MM.1S (cell line): ENCODE measurements at regions not wholly inside any gene's neighbourhood (a gene's known extent, or its start where the extent isn't known, plus 50 kb on each side); places are given as distances from the start of the nearest gene placed in this dataset.

Experiments
- DNase-seq: peaks from one replicate; pipeline ENCODE4 v3.0.0-alpha.2; 2015
- H2AFZ ChIP-seq: fragments of 300-600 bp; sonication (generic); 2 replicates; pipeline ENCODE4 v1.6.0; 2016; ENCODE audit warnings: antibody characterized with exemption, low read length
- H3F3A ChIP-seq: fragments of 300-600 bp; sonication (generic); 2 replicates; pipeline ENCODE4 v1.6.1; 2016; ENCODE audit warnings: mild to moderate bottlenecking, antibody characterized with exemption, low read length, moderate library complexity, mixed read lengths; ENCODE audit not compliant: insufficient read depth
- H3K27ac ChIP-seq: fragments of 300-600 bp; sonication (generic); 2 replicates; pipeline ENCODE4 v1.5.1; 2016; ENCODE audit warnings: mild to moderate bottlenecking, low read length
- H3K27me3 ChIP-seq: fragments of 300-600 bp; sonication (generic); replicated peaks from 2 replicates; pipeline ENCODE4 v1.6.0; 2016; ENCODE audit warnings: low read length; ENCODE audit not compliant: insufficient read depth
- H3K36me3 ChIP-seq: fragments of 300-600 bp; sonication (generic); replicated peaks from 2 replicates; pipeline ENCODE4 v1.6.1; 2016; ENCODE audit warnings: mild to moderate bottlenecking, low read length, mixed read lengths; ENCODE audit not compliant: insufficient read depth
- H3K4me1 ChIP-seq: fragments of 300-600 bp; sonication (generic); 2 replicates; pipeline ENCODE4 v1.6.1; 2016; ENCODE audit warnings: low read length, mixed read lengths
- H3K4me2 ChIP-seq: fragments of 300-600 bp; sonication (generic); 2 replicates; pipeline ENCODE4 v1.6.0; 2016; ENCODE audit warnings: low read depth, low read length
- H3K4me3 ChIP-seq: fragments of 300-600 bp; sonication (generic); 2 replicates; pipeline ENCODE4 v1.5.1; 2016; ENCODE audit warnings: low read length, mixed read lengths
- H3K79me2 ChIP-seq: fragments of 300-600 bp; sonication (generic); 2 replicates; pipeline ENCODE4 v1.6.1; 2016; ENCODE audit warnings: mixed run types, low read length, mixed read lengths
- H3K9ac ChIP-seq: fragments of 300-600 bp; sonication (generic); 2 replicates; pipeline ENCODE4 v1.6.1; 2016; ENCODE audit warnings: low read length, mixed read lengths
- H3K9me2 ChIP-seq: fragments of 300-600 bp; sonication (generic); replicated peaks from 2 replicates; pipeline ENCODE4 v1.6.1; 2016; ENCODE audit warnings: mild to moderate bottlenecking, low read length, mixed read lengths; ENCODE audit not compliant: insufficient read depth
- H3K9me3 ChIP-seq: fragments of 300-600 bp; sonication (generic); replicated peaks from 2 replicates; pipeline ENCODE4 v1.6.1; 2016; ENCODE audit warnings: mild to moderate bottlenecking, low read length, mixed read lengths; ENCODE audit not compliant: insufficient read depth
- H4K20me1 ChIP-seq: fragments of 300-600 bp; sonication (generic); 2 replicates; pipeline ENCODE4 v1.6.1; 2016; ENCODE audit warnings: mild to moderate bottlenecking, low read length, moderate library complexity, mixed read lengths; ENCODE audit not compliant: insufficient read depth
- CTCF ChIP-seq: fragments of 300-600 bp; sonication (generic); IDR thresholded peaks from 2 replicates; pipeline ENCODE4 v1.5.1; 2016; ENCODE audit warnings: antibody characterized with exemption, low read length, mixed read lengths
- EZH2 ChIP-seq: fragments of 300-600 bp; sonication (generic); optimal IDR thresholded peaks from 2 replicates; pipeline ENCODE3; 2017; ENCODE audit warnings: low read depth, mild to moderate bottlenecking, antibody characterized with exemption, low read length, mixed read lengths
- EZH2phosphoT487 ChIP-seq: fragments of 300-600 bp; sonication (generic); IDR thresholded peaks from 2 replicates; pipeline ENCODE4 v1.6.1; 2018; ENCODE audit warnings: antibody characterized with exemption, low read length

- Histone ChIP-seq H3K4me2 (no peak overlapping the region), H3K4me1 (no peaks in the 10 kb centered on the region), H3F3A (no peaks in the 10 kb centered on the region), H4K20me1 (no peaks in the 10 kb centered on the region), H2AFZ (no peak overlapping the region), H3K27ac (no peak overlapping the region), H3K9me2 (no peaks in the 10 kb centered on the region), H3K36me3 (no peaks in the 10 kb centered on the region), H3K9me3 (no peaks in the 10 kb centered on the region), H3K79me2 (no peaks in the 10 kb centered on the region), H3K27me3 (no peaks in the 10 kb centered on the region), H3K4me3 (no peak overlapping the region), H3K9ac (no peak overlapping the region)
- TF ChIP-seq EZH2 (no peak), CTCF (no peak)
- DNase-seq, result no peak
These were observed 339.9 kb upstream of the DPH6 start for GRCh38 chr15:35885870-35886269.

GRCh38 chr15:35886765-35887164 is 340.8 kb upstream of the DPH6 start:
- H3K27me3 ChIP-seq, result no peaks in the 10 kb centered on the region
- H3K4me3 ChIP-seq, result no peak overlapping the region
- no peaks in the 10 kb centered on the region for H3F3A ChIP-seq
- H3K79me2 ChIP-seq, result no peaks in the 10 kb centered on the region
- no peaks in the 10 kb centered on the region for H3K9me2 ChIP-seq
- no peaks in the 10 kb centered on the region for H4K20me1 ChIP-seq
- no peaks in the 10 kb centered on the region for H3K9me3 ChIP-seq
- TF ChIP-seq EZH2phosphoT487 (no peak), EZH2 (no peak), CTCF (no peak)
- H3K4me1 ChIP-seq, result no peaks in the 10 kb centered on the region
- no peak overlapping the region for H3K27ac ChIP-seq
- no peak overlapping the region for H2AFZ ChIP-seq
- no peak overlapping the region for H3K9ac ChIP-seq
- no peak overlapping the region for H3K4me2 ChIP-seq
- DNase-seq, result no peak
- no peaks in the 10 kb centered on the region for H3K36me3 ChIP-seq

- Histone ChIP-seq H3K9ac (no peak overlapping the region), H3K79me2 (no peaks in the 10 kb centered on the region), H2AFZ (no peak overlapping the region), H3K27me3 (no peaks in the 10 kb centered on the region), H3K9me2 (no peaks in the 10 kb centered on the region), H3K4me1 (no peaks in the 10 kb centered on the region), H3K27ac (no peak overlapping the region), H3K9me3 (no peaks in the 10 kb centered on the region), H3K36me3 (no peaks in the 10 kb centered on the region), H4K20me1 (no peaks in the 10 kb centered on the region), H3K4me2 (no peak overlapping the region), H3F3A (no peaks in the 10 kb centered on the region), H3K4me3 (no peak overlapping the region)
- TF ChIP-seq EZH2phosphoT487 (no peak), EZH2 (no peak), CTCF (no peak)
- DNase-seq, result no peak
These were observed 342.9 kb upstream of the DPH6 start for GRCh38 chr15:35888815-35889214.

GRCh38 chr15:35907511-35907910 is 361.5 kb upstream of the DPH6 start:
- Histone ChIP-seq H3K9me2 (no peaks in the 10 kb centered on the region), H4K20me1 (no peaks in the 10 kb centered on the region), H3K9me3 (no peaks in the 10 kb centered on the region), H3K4me2 (no peak overlapping the region), H3K27ac (no peak overlapping the region), H3K4me1 (no peaks in the 10 kb centered on the region), H3K36me3 (no peaks in the 10 kb centered on the region), H3K27me3 (no peaks in the 10 kb centered on the region), H2AFZ (no peak overlapping the region), H3K79me2 (no peaks in the 10 kb centered on the region), H3F3A (no peaks in the 10 kb centered on the region), H3K9ac (no peak overlapping the region), H3K4me3 (no peak overlapping the region)
- TF ChIP-seq EZH2 (no peak), CTCF (no peak), EZH2phosphoT487 (no peak)
- no peak for DNase-seq
